IPS DF 6.9 (cell line): ENCODE measurements at regions not wholly inside any gene's neighbourhood (a gene's known extent, or its start where the extent isn't known, plus 50 kb on each side); places are given as distances from the start of the nearest gene placed in this dataset.

Source experiments
- DNase-seq: peaks from one replicate; pipeline ENCODE4 v3.0.0-alpha.2; 2013; ENCODE audit warnings: low read depth, low spot score
- H3K27ac ChIP-seq: one replicate; pipeline ENCODE4 v1.5.1; 2013; ENCODE audit warnings: low read length, control low read depth
- H3K27me3 ChIP-seq: 2 replicates; pipeline ENCODE4 v1.6.1; 2013; ENCODE audit warnings: mild to moderate bottlenecking, low read length; ENCODE audit not compliant: control insufficient read depth, insufficient read depth
- H3K36me3 ChIP-seq: 2 replicates; pipeline ENCODE4 v1.6.1; 2013; ENCODE audit warnings: low read length; ENCODE audit not compliant: control insufficient read depth, insufficient read depth
- H3K4me1 ChIP-seq: 2 replicates; pipeline ENCODE4 v1.6.1; 2013; ENCODE audit warnings: low read length; ENCODE audit not compliant: control insufficient read depth, insufficient read depth
- H3K4me3 ChIP-seq: 2 replicates; pipeline ENCODE4 v1.5.1; 2013; ENCODE audit warnings: mild to moderate bottlenecking, low read length
- H3K9me3 ChIP-seq: 2 replicates; pipeline ENCODE4 v1.6.1; 2013; ENCODE audit warnings: low read length, inconsistent platforms; ENCODE audit not compliant: control insufficient read depth, insufficient read depth
- WGBS: extraction: QIAGEN DNeasy Blood & Tissue Kit; methylation state at CpG from one replicate; pipeline ENCODE4 v1.1.7; 2013; ENCODE audit warnings: mixed read lengths, missing lambda C conversion rate; ENCODE audit not compliant: insufficient read length, insufficient coverage; 5-methylcytosine and 5-hydroxymethylcytosine counted together

DNA sequence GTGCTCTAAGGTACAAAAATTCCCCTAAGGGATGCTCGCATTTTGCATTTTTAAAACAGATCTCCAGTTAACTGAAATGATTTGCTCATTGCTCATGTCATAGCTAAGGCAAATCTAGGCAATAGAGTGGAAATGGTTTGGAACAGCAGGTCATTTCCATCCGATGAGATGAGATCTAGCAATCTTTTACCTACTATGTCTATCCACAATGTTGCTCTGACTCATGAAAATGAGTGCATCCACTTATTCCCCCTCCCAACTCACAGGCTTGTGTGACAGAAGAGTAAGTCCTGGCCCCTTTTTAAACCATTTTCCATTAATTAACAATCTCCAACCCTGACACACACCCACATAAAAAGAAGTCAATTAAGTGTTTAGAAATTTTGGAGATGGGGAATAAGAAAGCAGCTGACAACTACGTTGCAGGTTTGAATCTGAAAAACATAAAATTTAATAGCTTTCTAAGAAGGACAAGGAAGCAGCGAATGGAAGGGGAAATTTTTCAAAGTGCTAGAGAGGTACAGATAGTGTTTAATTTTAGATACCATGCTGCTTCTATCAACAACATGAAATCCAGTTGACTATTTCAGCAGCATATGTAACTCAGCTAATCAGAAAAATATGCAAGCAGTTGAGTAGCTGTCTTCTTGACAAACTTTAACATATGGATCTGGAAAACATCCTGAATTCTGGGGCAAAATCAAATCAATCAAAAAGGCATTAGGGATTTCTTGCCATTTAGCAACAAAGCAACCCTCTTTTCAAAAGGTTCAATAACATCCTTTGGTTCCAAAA, 112.0 kb downstream of the TMCO5A start:
- Histone ChIP-seq H3K27ac (no peak overlapping the region), H3K27me3 (no peaks in the 10 kb centered on the region), H3K4me1 (peaks cover 2% of the 10 kb centered on the region; the same call in 1 of the 2 replicates), H3K4me3 (no peak overlapping the region), H3K36me3 (no peaks in the 10 kb centered on the region), H3K9me3 (no peaks in the 10 kb centered on the region)
- WGBS: no CpG with 5 or more reads among the region's 4 CpGs
- DNase-seq: no peak

DNA sequence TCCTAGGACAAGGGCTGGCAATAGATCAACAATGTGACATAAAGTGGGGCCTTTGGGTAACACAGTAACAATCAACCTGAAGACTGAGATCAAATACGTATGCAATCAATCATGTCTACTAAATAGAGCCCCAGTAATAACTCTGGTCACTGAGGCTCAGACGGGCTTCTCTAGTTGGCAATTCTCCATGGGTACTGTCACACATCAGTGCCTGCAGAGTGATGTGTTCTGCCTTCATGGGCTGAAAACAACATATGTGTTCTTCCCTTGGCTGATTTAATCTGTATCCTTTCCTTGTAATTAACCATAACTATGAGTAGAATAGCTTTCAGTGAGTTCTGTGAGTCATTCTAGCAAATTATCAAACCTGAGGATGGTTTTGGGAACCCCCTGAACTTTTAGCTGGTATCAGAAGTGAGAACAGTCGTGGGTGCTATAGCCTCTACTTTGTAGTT, 113.6 kb downstream of the TMCO5A start:
- no peaks in the 10 kb centered on the region for H3K9me3 ChIP-seq
- no CpG with 5 or more reads among the region's 3 CpGs for WGBS
- H3K4me1 ChIP-seq: no peaks in the 10 kb centered on the region
- H3K27me3 ChIP-seq: no peaks in the 10 kb centered on the region
- no peak overlapping the region for H3K4me3 ChIP-seq
- no peak overlapping the region for H3K27ac ChIP-seq
- no peaks in the 10 kb centered on the region for H3K36me3 ChIP-seq
- no peak for DNase-seq

DNA sequence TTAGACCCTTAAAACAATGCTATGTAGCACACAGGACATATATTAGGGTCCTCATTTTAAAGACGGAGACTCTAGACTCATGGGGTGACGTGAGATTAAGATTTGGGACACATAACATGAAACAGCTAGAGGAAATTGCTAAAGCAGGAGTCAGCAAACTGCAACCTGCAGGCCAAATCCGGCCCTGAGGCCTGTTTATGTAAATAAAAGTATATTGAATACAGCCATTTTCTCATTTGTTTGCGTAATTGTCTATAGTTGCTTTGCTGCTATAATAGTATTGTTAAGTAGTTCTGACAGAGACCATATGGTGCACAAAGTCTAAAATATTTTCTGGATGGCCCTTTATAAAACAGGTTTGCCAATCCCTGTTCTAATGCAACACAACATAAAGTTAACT, 115.5 kb downstream of the TMCO5A start:
- no CpG with 5 or more reads among the region's 4 CpGs for WGBS

DNA sequence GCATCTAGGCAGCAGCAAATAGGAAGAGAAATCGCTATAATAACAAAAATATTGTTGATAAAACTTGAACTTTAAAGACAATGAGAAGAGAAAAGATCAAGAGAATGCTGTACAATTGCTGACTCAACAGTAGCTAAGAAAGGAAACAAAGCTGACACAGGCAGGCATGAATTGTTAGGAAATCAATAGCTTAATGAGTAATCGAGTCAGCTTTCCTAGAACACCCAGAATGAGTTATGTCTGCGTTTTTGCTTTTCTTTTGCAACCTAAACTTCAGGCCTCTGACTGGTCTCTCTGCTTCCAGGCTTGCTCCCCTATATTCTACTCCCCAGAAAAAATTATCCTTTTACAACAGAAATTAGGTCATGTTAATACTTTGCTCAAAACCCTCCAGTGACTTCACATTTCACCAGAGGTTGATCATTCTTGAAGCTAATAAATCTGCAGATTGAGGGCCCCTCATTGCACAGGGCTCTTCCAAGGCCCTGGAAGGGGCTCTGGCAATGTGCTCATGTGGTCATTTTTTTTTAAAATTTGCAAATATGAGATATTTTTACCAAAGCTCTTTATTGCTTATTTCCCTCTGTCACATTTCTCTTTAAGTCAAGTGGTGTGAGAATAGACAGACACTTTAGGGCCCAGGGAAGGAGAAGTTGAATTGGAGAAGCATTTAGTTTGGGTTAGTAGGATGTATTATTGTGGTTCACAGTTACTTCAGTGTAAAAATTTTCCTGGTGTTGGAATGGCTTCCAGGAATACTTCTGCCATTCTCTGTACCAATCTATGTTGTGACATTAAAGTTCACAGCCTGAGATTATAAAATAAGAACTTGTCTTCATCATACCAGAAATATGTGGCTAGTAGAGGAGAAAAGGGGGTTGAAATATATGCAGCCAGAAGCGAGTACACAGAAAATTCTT, 116.3 kb downstream of the TMCO5A start:
- Histone ChIP-seq H3K4me3 (no peak overlapping the region), H3K4me1 (no peaks in the 10 kb centered on the region), H3K36me3 (no peaks in the 10 kb centered on the region), H3K27ac (no peak overlapping the region), H3K9me3 (no peaks in the 10 kb centered on the region), H3K27me3 (no peaks in the 10 kb centered on the region)
- DNase-seq: no peak
- WGBS: no CpG with 5 or more reads among the region's 4 CpGs

More for the DNA sequence above, 115.5 kb downstream of the TMCO5A start:
- H3K4me1 ChIP-seq: no peaks in the 10 kb centered on the region
- DNase-seq: no peak
- no peak overlapping the region for H3K4me3 ChIP-seq
- no peaks in the 10 kb centered on the region for H3K9me3 ChIP-seq
- no peaks in the 10 kb centered on the region for H3K27me3 ChIP-seq
- H3K36me3 ChIP-seq: no peaks in the 10 kb centered on the region
- H3K27ac ChIP-seq: no peak overlapping the region

DNA sequence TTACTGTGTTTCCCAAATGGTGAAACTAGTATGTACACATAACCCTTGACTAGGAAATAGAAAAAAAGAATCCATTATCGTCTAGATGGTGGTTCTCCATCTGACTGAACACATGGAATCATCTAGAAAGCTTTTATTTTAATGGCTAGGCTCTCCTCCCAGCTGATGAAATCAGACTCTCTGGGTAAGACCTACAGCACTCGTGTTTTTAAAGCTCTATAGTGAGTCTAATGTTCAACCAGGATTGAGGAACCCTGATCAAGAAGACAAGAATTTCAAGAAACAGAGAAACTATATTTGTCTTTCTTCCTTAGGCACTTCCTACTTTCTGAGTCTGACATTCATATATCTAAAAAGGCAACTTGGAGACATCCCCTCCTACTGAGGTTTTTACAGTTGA, 118.8 kb downstream of the TMCO5A start:
- no peaks in the 10 kb centered on the region for H3K4me1 ChIP-seq
- WGBS: no CpG with 5 or more reads among the region's 2 CpGs
- DNase-seq: no peak

DNA sequence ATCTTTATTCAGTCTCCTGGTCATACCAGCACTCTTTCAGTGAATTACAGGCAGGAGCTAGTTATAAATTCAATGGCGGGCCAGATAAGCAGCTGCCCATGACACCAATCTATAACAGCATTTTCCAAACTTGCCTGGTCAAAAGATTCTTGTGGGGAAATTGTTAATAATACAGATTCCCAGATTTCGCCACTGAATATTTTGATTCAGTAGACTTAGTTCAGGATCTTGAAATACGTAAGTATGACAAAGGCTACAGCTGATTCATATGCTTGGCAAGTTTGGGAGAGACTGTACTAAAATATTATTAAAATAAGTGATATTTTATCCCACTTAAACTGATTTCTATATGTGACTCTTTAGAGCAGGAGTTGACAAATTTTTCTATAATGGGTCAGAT, 119.3 kb downstream of the TMCO5A start:
- Histone ChIP-seq H3K27me3 (no peaks in the 10 kb centered on the region), H3K36me3 (no peaks in the 10 kb centered on the region), H3K27ac (no peak overlapping the region), H3K4me3 (no peak overlapping the region), H3K4me1 (peaks cover under 1% of the 10 kb centered on the region), H3K9me3 (no peaks in the 10 kb centered on the region)
- no CpG with 5 or more reads among the region's 3 CpGs for WGBS
- DNase-seq: no peak

More for the DNA sequence above, 118.8 kb downstream of the TMCO5A start:
- H3K4me3 ChIP-seq: no peak overlapping the region
- no peaks in the 10 kb centered on the region for H3K36me3 ChIP-seq
- no peaks in the 10 kb centered on the region for H3K27me3 ChIP-seq
- H3K9me3 ChIP-seq: no peaks in the 10 kb centered on the region
- no peak overlapping the region for H3K27ac ChIP-seq

DNA sequence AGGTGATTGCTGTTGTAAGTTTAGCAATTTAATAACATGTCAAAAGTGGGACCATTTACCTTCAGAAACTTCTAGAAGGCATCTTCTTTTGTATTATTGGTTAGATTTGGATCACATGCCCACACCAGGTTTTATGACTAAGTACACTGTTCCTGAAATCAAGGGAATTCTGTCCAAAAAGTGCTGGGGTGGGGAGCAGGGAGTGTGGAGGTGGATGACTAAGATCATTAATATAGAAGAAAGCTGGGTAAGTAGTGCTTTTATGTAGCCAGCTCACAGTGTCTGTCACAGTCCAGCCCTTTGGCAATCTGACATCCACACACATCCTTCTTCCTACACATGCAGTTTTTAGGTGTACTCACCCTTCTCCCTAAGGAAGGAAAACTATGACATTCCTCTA, 120.0 kb downstream of the TMCO5A start:
- H3K9me3 ChIP-seq: no peaks in the 10 kb centered on the region
- H3K36me3 ChIP-seq: no peaks in the 10 kb centered on the region
- no peak for DNase-seq
- no peak overlapping the region for H3K4me3 ChIP-seq
- peaks cover 3% of the 10 kb centered on the region for H3K4me1 ChIP-seq
- H3K27me3 ChIP-seq: no peaks in the 10 kb centered on the region
- no peak overlapping the region for H3K27ac ChIP-seq

DNA sequence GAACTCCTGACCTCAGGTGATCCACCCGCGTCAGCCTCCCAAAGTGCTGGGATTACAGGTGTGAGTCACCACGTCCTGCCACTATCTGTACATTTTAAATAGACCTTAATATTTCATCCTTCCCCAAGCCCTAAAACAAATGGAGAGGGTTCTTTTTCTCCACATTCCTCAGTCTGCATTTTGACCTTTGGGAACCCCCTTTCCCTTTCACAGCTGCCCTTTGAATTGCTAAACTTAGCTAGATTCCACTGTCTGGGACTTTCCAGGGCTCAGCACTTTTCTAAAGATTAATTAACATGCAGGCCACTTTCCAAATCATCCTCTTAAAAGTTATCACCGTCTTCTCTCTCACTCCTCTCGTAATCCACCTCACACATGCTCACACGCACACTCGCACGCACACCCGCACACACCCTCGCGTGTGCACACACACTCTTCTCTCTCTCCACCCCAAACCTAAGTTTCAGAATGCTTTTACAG, 124.2 kb downstream of the TMCO5A start:
- Histone ChIP-seq H3K4me1 (peaks cover 3% of the 10 kb centered on the region), H3K9me3 (no peaks in the 10 kb centered on the region), H3K27ac (no peak overlapping the region), H3K36me3 (no peaks in the 10 kb centered on the region), H3K4me3 (no peak overlapping the region), H3K27me3 (no peaks in the 10 kb centered on the region)
- no peak for DNase-seq
- whole genome bisulfite sequencing: 100% methylated on average over 7 of the region's 11 CpGs

DNA sequence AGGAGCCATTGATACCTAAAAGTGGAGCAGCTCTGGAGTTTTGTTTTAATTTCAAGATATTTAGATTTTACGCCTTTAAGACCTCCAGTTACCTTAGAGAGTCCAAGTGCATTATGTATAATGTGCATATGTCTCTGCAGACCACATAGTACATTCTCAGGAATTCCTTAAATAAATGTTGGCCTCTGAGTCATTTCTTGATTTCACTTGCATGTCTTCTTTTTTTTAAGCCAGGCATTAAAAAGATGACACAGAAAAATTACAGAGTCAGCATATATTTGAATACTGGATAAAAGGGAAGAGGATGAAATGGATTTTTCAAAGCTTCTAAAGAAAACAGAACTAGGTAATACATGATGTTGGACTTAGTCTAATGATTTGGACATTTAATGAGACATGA, 125.2 kb downstream of the TMCO5A start:
- Histone ChIP-seq H3K36me3 (no peaks in the 10 kb centered on the region), H3K4me3 (no peak overlapping the region), H3K4me1 (peaks cover 3% of the 10 kb centered on the region), H3K27me3 (no peaks in the 10 kb centered on the region), H3K9me3 (no peaks in the 10 kb centered on the region), H3K27ac (no peak overlapping the region)
- no peak for DNase-seq
- no CpG with 5 or more reads among the region's 1 CpG for WGBS

DNA sequence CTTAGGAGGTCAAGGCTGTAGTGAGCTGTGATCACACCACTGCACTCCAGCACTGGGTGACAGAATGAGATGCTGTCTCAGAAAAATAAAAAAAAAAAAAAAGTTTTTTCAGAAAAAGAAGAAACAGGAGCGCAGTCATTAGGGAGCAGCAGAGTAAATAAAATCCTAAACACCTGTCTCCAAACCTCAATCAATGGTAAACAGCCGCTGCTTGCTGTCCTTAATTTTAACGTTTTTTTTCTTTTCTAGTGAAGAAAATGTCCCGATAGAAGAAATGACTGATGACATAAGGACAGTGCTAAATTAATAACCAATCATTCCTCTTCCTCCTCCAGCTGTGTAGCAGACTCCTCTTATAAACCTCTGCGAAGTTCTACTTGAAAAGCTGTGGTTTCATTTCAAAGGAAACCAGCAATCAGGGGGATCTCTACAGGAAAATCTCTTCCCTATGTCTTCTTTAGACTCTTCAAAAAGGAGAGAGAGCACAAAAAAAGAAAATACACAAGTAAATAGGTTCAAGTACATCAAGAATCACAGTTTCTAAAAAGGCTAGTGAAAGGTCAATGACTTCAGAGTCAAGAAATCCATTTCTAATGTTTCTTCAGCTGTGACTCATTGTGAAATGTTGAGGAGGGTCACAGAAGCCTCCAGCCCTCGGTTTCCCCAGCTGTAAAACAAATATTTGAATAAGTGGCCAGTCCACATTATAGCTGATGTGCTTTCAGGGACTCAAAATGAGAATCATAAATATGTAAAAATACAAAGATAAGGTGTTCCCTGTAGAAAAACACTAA, 127.6 kb downstream of the TMCO5A start:
- no peak overlapping the region for H3K27ac ChIP-seq
- H3K9me3 ChIP-seq: no peaks in the 10 kb centered on the region
- H3K27me3 ChIP-seq: no peaks in the 10 kb centered on the region
- no peak overlapping the region for H3K4me3 ChIP-seq
- WGBS: no CpG with 5 or more reads among the region's 6 CpGs
- no peaks in the 10 kb centered on the region for H3K36me3 ChIP-seq
- no peak for DNase-seq
- H3K4me1 ChIP-seq: peaks cover 3% of the 10 kb centered on the region
